GM19372 (cell line): ENCODE measurements at regions not wholly inside any gene's neighbourhood (a gene's known extent, or its start where the extent isn't known, plus 50 kb on each side); places are given as distances from the start of the nearest gene placed in this dataset.

Experiments
- ATAC-seq: cut with Tn5 transposase; IDR thresholded peaks from one replicate; pipeline ENCODE4 v1.9.1; 2021; ENCODE audit warnings: mild to moderate bottlenecking, low read depth, moderate library complexity; ENCODE audit not compliant: unreplicated experiment

DNA sequence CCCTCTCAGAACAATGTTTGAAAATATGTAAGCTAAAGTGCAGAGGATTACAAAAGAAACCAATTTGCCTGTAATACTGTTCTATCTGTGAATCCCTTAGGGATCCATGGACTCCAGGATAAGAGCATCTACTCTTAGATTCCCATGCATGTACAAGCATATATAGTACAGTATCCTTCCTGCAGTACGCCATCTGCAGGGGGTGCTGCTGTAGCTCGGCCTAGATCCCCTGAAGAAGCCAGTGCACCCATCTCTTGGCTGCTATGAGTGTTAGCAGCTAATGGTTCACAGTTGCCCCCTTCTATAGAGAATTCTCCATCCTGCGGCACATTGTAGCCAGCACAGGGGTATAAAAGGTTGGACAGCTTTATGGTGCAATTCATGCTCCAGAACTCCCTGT is 61.8 kb upstream of the SLC30A5 start:
- ATAC-seq: no peak

DNA sequence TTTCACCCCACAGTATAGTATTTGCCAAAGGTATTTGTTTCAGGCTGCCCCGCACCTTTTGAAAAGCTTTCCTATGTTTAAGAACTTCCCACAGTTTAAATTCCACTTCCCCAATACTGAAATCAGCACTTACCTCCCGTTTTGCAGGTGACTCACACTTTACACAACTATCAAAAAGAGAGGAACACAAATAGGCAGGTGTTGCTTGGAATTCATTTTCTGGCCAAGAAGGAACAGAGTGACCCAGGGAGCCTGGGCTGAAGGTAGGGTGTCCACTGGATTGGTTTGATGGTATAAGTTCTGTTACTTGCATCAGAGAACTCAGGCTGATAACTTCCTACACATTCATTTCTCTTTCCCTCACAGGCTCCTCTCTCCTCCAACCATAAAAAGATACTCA is 60.1 kb upstream of the SLC30A5 start:
- no peak for ATAC-seq

DNA sequence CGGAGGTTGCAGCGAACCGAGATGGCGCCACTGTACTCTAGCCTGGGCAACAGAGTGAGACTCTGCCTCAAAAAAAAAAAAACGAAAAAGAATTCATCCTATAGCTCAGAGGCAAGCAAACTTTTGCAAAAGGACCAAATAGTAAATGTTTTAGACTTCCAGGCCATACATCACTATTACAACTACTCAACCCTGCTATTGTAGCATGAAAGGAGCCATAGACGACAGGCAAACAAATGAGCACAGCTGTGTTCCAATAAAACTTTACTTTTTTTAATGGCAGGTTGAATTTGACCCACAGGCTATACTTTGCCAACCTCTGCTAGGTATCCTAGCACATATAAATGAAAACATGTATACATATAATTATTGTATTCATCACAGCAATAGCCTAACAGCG is 58.9 kb upstream of the SLC30A5 start:
- ATAC-seq: no peak

DNA sequence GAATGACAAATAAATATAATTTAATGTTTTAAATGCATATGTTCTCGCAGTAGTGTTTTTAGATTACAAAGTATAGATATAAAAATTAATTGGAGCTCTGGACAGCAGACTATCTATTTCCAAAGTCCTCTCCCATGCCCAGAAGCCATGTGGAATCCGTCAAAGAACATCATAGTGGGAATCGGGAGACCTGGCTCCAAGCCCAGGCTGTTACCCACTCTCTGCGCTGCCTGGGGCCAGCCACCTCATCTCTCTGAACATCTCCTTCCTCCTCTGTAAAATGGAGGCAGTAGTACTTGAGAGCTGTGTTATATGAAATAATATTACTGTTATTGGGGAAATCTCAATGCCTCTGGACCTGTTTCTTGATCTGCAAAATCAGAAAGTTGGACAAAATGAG is 58.1 kb upstream of the SLC30A5 start:
- ATAC-seq: no peak

DNA sequence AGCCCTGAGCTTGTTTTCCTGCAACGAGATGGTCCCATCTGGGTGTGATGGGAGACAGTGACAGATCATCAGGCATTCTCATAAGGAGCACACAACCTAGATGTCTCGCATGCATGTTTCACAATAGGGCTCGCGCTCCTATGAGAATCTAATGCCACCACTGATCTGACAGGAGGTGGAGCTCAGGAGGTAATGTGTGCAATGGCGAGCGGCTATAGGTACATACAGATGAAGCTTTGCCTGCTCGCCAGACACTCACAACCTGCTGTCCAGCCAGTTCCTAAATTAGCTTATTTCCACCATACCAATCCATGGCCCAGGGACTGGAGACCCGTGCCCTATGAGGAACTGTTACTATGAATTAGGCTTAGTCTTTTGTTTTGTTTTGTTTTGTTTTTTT is 55.3 kb upstream of the SLC30A5 start:
- no peak for ATAC-seq

DNA sequence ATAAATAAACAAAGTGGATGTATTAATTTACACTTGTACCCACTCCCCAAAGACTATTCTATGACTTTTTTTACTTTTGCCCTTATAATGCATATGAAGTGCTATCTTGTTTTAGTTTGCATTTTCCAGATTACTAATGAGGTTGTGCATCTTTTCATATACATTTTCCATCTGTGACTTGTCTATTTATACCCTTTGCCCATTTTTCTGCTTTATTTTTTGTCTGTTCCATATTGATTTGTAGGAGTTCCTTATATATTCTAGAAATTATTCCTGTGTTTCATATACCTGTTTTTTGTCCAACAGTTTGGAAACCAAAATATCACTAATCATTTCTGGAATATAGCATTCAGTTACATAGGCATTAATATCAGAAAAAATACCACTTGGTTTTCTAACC is 54.0 kb upstream of the SLC30A5 start:
- ATAC-seq: no peak

DNA sequence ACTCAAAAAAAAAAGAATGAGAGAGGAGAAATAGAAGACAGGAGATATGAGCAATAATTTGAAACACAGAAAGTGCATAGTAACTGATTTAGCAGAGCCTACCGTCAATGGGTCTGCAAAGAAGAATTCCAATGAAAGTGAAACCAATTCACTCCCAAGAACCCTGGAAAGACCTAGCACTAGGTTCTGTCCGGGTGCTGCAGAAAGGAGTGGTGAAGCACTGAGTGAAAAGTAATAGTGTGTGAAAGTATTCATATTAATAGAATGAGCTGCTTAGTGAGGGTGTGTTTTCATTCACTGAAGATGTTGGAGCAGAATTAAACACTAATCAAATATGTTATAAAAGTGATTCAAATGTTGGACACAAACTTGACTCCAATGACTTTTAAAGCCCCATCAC is 51.3 kb upstream of the SLC30A5 start:
- ATAC-seq: peak; percentile 32

DNA sequence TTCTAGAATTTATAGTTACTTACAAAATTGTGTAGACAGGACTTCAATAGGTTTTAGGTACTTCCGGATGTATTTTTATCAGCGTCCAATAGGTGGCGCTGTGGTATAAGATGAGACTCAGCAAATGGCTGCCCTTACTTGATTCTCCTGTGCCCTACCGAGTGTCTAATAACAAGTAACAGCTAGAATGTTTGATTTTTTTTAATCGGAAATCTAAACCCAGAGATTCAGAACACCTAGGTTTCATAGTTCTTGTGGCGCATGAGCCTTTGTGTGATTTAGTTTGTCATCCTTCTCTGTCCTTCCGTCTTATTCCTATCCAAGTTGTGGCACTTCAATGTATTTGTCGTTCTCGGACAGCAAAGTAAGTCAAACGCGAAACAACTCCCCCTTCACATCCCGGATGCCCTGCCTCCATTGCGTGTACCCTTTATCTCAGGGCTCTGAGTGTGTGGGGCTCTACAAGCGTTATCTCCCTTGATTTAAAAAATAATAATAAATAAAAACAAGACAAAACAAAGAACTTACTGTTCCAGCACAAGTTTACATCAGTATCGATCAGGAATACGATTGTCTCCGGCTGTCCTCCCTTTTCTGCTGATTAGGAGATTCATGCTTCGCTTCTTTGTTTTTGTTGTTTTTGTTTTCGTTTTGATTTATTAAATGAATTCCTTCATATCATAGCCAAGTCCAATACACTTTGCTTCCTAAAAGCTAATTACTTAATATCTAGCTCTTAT is 50.7 kb upstream of the SLC30A5 start:
- ATAC-seq: peak; percentile 94

DNA sequence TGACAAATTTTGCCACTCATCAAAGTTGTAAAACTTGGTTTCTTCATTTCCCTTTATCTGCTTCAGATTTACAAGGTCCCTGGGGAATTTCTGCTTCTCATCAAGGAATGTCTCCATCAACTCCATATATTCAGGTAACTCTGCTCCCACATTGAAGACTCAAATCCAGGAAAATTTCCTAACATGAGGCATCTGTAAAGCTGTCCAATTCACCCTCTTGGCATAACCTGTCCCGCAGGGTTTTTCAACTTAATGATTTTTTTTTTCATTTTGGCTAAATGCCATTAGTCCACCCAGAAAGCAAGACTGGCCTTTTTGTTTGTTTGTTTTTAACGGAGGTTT is 50.2 kb upstream of the SLC30A5 start:
- no peak for ATAC-seq
